ENCODE measurements at regions not wholly inside any gene's neighbourhood (a gene's known extent, or its start where the extent isn't known, plus 50 kb on each side); places are given as distances from the start of the nearest gene placed in this dataset.

- H3K36me3 Mint-ChIP-seq, result no peaks in the 10 kb centered on the region
- H3K4me3 Mint-ChIP-seq, result no peak overlapping the region
- DNase-seq, result no peak
- H3K9me3 Mint-ChIP-seq, result peaks cover 0 to 4% (median 0%) of the 10 kb centered on the region in 7 donors
- H3K27ac Mint-ChIP-seq, result no peak overlapping the region
- H3K27me3 Mint-ChIP-seq, result no peaks in the 10 kb centered on the region
- no peak for ATAC-seq (ENCODE audit: low read depth in 2 of 2)
- H3K4me1 Mint-ChIP-seq, result no peaks in the 10 kb centered on the region
Measured at GRCh38 chr2:51649366-51649765, 617.4 kb upstream of the NRXN1 start.

GRCh38 chr2:51638811-51639210 lies 606.9 kb upstream of the NRXN1 start:
- peaks cover 0 to 20% (median 13%) of the 10 kb centered on the region in 7 donors for H3K9me3 Mint-ChIP-seq
- no peak overlapping the region for H3K27ac Mint-ChIP-seq
- no peak overlapping the region for H3K4me3 Mint-ChIP-seq
- H3K4me1 Mint-ChIP-seq, result no peaks in the 10 kb centered on the region
- H3K27me3 Mint-ChIP-seq, result no peaks in the 10 kb centered on the region
- ATAC-seq (ENCODE audit: low read depth in 2 of 2) (no peak), DNase-seq (no peak)
- no peaks in the 10 kb centered on the region for H3K36me3 Mint-ChIP-seq

GRCh38 chr2:51633073-51633472 lies 601.1 kb upstream of the NRXN1 start:
- DNase-seq (no peak), ATAC-seq (ENCODE audit: low read depth in 2 of 2) (no peak)
- Mint-ChIP-seq H3K4me1 (no peaks in the 10 kb centered on the region), H3K36me3 (no peaks in the 10 kb centered on the region), H3K27me3 (no peaks in the 10 kb centered on the region), H3K27ac (no peak overlapping the region), H3K4me3 (no peak overlapping the region), H3K9me3 (peaks cover 0 to 8% (median 4%) of the 10 kb centered on the region in 7 donors)

GRCh38 chr2:51629406-51629805 lies 597.5 kb upstream of the NRXN1 start:
- H3K27me3 Mint-ChIP-seq, result no peaks in the 10 kb centered on the region
- DNase-seq (no peak), ATAC-seq (ENCODE audit: low read depth in 2 of 2) (no peak)
- no peak overlapping the region for H3K27ac Mint-ChIP-seq
- no peak overlapping the region for H3K4me3 Mint-ChIP-seq
- no peaks in the 10 kb centered on the region for H3K36me3 Mint-ChIP-seq
- H3K4me1 Mint-ChIP-seq, result no peaks in the 10 kb centered on the region
- peaks cover 0 to 6% (median 5%) of the 10 kb centered on the region in 7 donors for H3K9me3 Mint-ChIP-seq

- Mint-ChIP-seq H3K4me1 (no peaks in the 10 kb centered on the region), H3K36me3 (no peaks in the 10 kb centered on the region), H3K4me3 (no peak overlapping the region), H3K27me3 (no peaks in the 10 kb centered on the region), H3K27ac (peak overlapping the region in 1 of 6 donors; percentile 43), H3K9me3 (peaks cover 0 to 5% (median 1%) of the 10 kb centered on the region in 7 donors)
- no peak for ATAC-seq (ENCODE audit: low read depth in 2 of 2)
- DNase-seq, result no peak
Measured at GRCh38 chr2:51628917-51629316, 597.0 kb upstream of the NRXN1 start.

- no peak for ATAC-seq (ENCODE audit: low read depth in 2 of 2)
- H3K27ac Mint-ChIP-seq, result no peak overlapping the region
Measured at GRCh38 chr2:51624995-51625394, 593.1 kb upstream of the NRXN1 start.

GRCh38 chr2:51620796-51621195 lies 588.9 kb upstream of the NRXN1 start:
- H3K4me3 Mint-ChIP-seq, result no peak overlapping the region
- H3K27ac Mint-ChIP-seq, result no peak overlapping the region
- no peaks in the 10 kb centered on the region for H3K4me1 Mint-ChIP-seq
- no peaks in the 10 kb centered on the region for H3K36me3 Mint-ChIP-seq
- ATAC-seq (ENCODE audit: low read depth in 2 of 2) (no peak), DNase-seq (no peak)
- H3K9me3 Mint-ChIP-seq, result peaks cover 1 to 16% (median 10%) of the 10 kb centered on the region in 7 donors
- no peaks in the 10 kb centered on the region for H3K27me3 Mint-ChIP-seq

More at GRCh38 chr2:51624995-51625394, 593.1 kb upstream of the NRXN1 start:
- H3K4me1 Mint-ChIP-seq, result no peaks in the 10 kb centered on the region
- peaks cover 0 to 7% (median 3%) of the 10 kb centered on the region in 7 donors for H3K9me3 Mint-ChIP-seq
- no peak for DNase-seq
- H3K4me3 Mint-ChIP-seq, result no peak overlapping the region
- no peaks in the 10 kb centered on the region for H3K36me3 Mint-ChIP-seq
- H3K27me3 Mint-ChIP-seq, result no peaks in the 10 kb centered on the region

- no peak overlapping the region for H3K27ac Mint-ChIP-seq
- H3K36me3 Mint-ChIP-seq, result no peaks in the 10 kb centered on the region
- no peaks in the 10 kb centered on the region for H3K27me3 Mint-ChIP-seq
- no peaks in the 10 kb centered on the region for H3K4me1 Mint-ChIP-seq
- H3K9me3 Mint-ChIP-seq, result peaks cover 2 to 21% (median 15%) of the 10 kb centered on the region in 7 donors
- DNase-seq, result no peak
- no peak overlapping the region for H3K4me3 Mint-ChIP-seq
- ATAC-seq (ENCODE audit: low read depth in 2 of 2), result no peak
Measured at GRCh38 chr2:51619961-51620360, 588.0 kb upstream of the NRXN1 start.

GRCh38 chr2:51612387-51612786 lies 580.5 kb upstream of the NRXN1 start:
- no peaks in the 10 kb centered on the region for H3K4me1 Mint-ChIP-seq
- DNase-seq (no peak), ATAC-seq (ENCODE audit: low read depth in 2 of 2) (no peak)
- H3K27ac Mint-ChIP-seq, result no peak overlapping the region
- peaks cover 4 to 41% (median 24%) of the 10 kb centered on the region in 7 donors for H3K9me3 Mint-ChIP-seq
- no peak overlapping the region for H3K4me3 Mint-ChIP-seq
- H3K27me3 Mint-ChIP-seq, result no peaks in the 10 kb centered on the region
- H3K36me3 Mint-ChIP-seq, result no peaks in the 10 kb centered on the region

GRCh38 chr2:51601706-51602105 lies 569.8 kb upstream of the NRXN1 start:
- Mint-ChIP-seq H3K9me3 (peaks cover 1 to 30% (median 10%) of the 10 kb centered on the region in 7 donors), H3K4me3 (no peak overlapping the region), H3K4me1 (no peaks in the 10 kb centered on the region), H3K27me3 (no peaks in the 10 kb centered on the region), H3K27ac (no peak overlapping the region), H3K36me3 (no peaks in the 10 kb centered on the region)
- ATAC-seq (ENCODE audit: low read depth in 2 of 2) (no peak), DNase-seq (no peak)

- H3K27me3 Mint-ChIP-seq, result no peaks in the 10 kb centered on the region
- DNase-seq (no peak), ATAC-seq (ENCODE audit: low read depth in 2 of 2) (no peak)
- H3K4me3 Mint-ChIP-seq, result no peak overlapping the region
- H3K36me3 Mint-ChIP-seq, result no peaks in the 10 kb centered on the region
- H3K27ac Mint-ChIP-seq, result no peak overlapping the region
- peaks cover 1 to 24% (median 5%) of the 10 kb centered on the region in 7 donors for H3K9me3 Mint-ChIP-seq
- H3K4me1 Mint-ChIP-seq, result no peaks in the 10 kb centered on the region
Measured at GRCh38 chr2:51597086-51597485, 565.2 kb upstream of the NRXN1 start.

GRCh38 chr2:51595836-51596235 lies 563.9 kb upstream of the NRXN1 start:
- Mint-ChIP-seq H3K36me3 (no peaks in the 10 kb centered on the region), H3K4me3 (no peak overlapping the region), H3K27me3 (no peaks in the 10 kb centered on the region), H3K9me3 (peaks cover 0 to 13% (median 4%) of the 10 kb centered on the region in 7 donors), H3K27ac (no peak overlapping the region), H3K4me1 (no peaks in the 10 kb centered on the region)
- DNase-seq (no peak), ATAC-seq (ENCODE audit: low read depth in 2 of 2) (no peak)

- Mint-ChIP-seq H3K4me1 (no peaks in the 10 kb centered on the region), H3K27me3 (no peaks in the 10 kb centered on the region), H3K9me3 (peaks cover 0 to 12% (median 3%) of the 10 kb centered on the region in 7 donors), H3K36me3 (no peaks in the 10 kb centered on the region), H3K4me3 (no peak overlapping the region), H3K27ac (no peak overlapping the region)
- no peak for ATAC-seq (ENCODE audit: low read depth in 2 of 2)
- DNase-seq, result no peak
Measured at GRCh38 chr2:51581636-51582267, 549.8 kb upstream of the NRXN1 start.

GRCh38 chr2:51579412-51579811 lies 547.5 kb upstream of the NRXN1 start:
- no peak for ATAC-seq (ENCODE audit: low read depth in 2 of 2)
- Mint-ChIP-seq H3K4me3 (no peak overlapping the region), H3K27ac (no peak overlapping the region), H3K27me3 (no peaks in the 10 kb centered on the region), H3K36me3 (no peaks in the 10 kb centered on the region), H3K9me3 (peaks cover 0 to 12% (median 0%) of the 10 kb centered on the region in 7 donors), H3K4me1 (no peaks in the 10 kb centered on the region)
- no peak for DNase-seq

GRCh38 chr2:51575181-51575580 lies 543.2 kb upstream of the NRXN1 start:
- Mint-ChIP-seq H3K9me3 (peaks cover 0 to 9% (median 0%) of the 10 kb centered on the region in 7 donors), H3K27me3 (no peaks in the 10 kb centered on the region), H3K4me1 (no peaks in the 10 kb centered on the region), H3K27ac (no peak overlapping the region), H3K36me3 (no peaks in the 10 kb centered on the region), H3K4me3 (no peak overlapping the region)
- no peak for DNase-seq
- ATAC-seq (ENCODE audit: low read depth in 2 of 2), result no peak
